GM13976 (cell line): ENCODE measurements at regions not wholly inside any gene's neighbourhood (a gene's known extent, or its start where the extent isn't known, plus 50 kb on each side); places are given as distances from the start of the nearest gene placed in this dataset.

Experiments
- DNase-seq: peaks from one replicate; pipeline ENCODE4 v3.0.0; 2012; ENCODE audit warnings: low spot score
- in situ Hi-C: fragments of 300-500 bp; cut with MboI; formaldehyde crosslinking; loops from one replicate; pipeline ENCODE4 v1.12.0; 2022; ENCODE audit warnings: low sequenced_read_pairs, mixed read lengths, inconsistent platforms; ENCODE audit not compliant: unreplicated experiment
- TF ChIP-seq, protein P1 (sequence below): IDR thresholded peaks from 2 replicates; pipeline ENCODE4 v1.5.1; 2012; ENCODE audit warnings: borderline replicate concordance, mild to moderate bottlenecking; ENCODE audit not compliant: insufficient read depth; ENCODE audit errors: extremely low read depth, missing control alignments, control extremely low read depth

DNA sequence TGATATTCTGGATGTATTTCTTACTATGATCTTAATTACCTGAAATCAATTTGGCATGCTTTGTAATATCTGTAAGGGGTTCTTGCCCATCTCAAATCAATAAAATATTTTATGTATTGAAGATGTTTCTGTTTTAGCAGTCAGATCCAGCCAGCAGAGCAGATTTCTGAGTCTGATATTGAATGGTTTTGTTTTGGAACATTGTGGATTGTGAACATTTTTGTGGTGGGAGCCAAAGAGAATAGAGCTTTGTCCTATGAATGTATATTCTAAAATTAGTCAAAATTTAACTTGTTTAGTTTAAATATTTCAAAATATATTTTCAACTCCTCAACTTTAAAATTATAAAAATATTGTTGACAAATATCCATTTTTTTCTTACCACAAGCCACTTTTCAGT lies 197.0 kb downstream of the UBE2E3 start:
- no peak for DNase-seq
- in situ Hi-C loops: no loop called here
- TF ChIP-seq, protein P1, sequence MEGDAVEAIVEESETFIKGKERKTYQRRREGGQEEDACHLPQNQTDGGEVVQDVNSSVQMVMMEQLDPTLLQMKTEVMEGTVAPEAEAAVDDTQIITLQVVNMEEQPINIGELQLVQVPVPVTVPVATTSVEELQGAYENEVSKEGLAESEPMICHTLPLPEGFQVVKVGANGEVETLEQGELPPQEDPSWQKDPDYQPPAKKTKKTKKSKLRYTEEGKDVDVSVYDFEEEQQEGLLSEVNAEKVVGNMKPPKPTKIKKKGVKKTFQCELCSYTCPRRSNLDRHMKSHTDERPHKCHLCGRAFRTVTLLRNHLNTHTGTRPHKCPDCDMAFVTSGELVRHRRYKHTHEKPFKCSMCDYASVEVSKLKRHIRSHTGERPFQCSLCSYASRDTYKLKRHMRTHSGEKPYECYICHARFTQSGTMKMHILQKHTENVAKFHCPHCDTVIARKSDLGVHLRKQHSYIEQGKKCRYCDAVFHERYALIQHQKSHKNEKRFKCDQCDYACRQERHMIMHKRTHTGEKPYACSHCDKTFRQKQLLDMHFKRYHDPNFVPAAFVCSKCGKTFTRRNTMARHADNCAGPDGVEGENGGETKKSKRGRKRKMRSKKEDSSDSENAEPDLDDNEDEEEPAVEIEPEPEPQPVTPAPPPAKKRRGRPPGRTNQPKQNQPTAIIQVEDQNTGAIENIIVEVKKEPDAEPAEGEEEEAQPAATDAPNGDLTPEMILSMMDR: no peak

DNA sequence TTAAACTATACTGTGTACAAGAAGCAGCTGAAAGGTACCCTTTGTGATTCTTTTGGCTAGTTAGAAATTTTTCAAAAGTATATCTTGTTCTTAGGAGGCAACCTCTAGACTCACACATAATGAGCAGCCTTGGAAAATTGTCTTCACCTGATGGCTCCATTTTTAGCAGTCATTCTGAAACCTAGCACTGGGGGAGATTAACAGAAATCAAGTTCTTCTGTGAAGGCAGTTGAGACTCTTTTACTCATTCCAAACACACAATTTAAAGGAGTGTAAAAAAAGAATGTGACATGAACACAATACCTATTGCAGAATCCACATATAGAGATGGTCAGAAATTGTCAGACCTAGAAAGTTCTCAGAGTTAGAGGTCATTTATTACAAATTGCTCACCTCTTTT lies 197.7 kb downstream of the UBE2E3 start:
- peak; percentile 27 for DNase-seq
- TF ChIP-seq, protein P1: no peak
- in situ Hi-C loops: no loop called here

DNA sequence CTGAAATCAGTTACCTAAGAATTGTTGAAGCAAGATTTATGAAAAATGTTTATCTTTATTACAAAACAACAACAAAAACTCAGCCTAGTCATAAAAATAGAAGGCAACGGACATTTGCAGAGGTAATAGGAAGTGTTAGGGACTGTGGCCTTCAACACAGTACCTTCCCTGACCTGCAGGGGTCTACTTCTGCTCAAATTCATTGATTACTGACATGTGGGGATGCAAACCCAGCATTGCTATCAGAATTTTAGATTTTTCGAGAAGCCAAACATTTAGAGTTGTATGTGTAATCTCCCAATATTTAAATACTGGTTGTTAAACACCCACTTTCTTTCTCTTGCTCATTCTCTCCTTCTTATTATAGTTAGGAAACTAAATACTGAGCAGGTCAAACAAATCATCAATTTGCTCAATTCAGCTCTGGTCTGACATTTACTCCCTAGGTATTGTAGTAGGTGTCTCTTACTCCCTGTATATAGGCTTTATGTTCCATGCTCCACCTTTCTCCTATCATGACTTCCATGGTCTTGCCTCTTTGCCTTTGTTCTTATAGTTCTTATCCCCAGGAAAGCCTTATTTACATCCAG lies 198.5 kb downstream of the UBE2E3 start:
- TF ChIP-seq, protein P1: peak; percentile 12
- in situ Hi-C loops: no loop called here
- DNase-seq: no peak

DNA sequence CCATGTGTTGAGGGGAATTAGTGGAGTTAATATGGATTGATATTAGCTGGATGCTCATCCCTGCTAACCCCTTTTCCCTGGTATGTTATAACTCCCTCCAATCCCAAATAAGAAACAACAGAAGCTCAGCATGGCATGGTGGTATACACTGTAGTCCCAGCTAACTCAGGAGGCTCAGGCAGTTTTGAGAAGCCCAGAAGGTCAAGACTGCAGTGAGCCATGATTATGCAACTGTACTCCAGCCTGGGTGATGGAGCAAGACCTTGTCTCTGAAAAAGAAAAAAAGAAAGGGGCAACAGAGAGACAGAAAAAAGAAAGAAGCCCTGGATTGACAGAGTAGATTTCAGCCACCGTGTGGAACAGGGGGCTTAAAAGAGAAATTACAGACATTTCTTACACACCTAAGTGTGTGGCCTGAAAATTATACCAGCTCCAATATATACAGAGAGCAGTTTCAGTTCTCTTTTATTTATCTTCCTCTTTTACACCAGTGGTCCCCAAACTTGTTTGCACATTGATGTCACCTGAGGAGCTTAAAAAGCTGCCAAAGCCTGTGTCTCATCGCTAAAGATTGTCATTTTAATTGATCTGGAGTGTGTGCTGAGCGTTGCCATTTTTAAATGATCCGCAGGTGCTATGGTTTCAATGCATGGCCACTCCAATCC lies 203.6 kb downstream of the UBE2E3 start:
- peak; percentile 28 for DNase-seq
- TF ChIP-seq, protein P1: no peak
- in situ Hi-C loops: no loop called here

DNA sequence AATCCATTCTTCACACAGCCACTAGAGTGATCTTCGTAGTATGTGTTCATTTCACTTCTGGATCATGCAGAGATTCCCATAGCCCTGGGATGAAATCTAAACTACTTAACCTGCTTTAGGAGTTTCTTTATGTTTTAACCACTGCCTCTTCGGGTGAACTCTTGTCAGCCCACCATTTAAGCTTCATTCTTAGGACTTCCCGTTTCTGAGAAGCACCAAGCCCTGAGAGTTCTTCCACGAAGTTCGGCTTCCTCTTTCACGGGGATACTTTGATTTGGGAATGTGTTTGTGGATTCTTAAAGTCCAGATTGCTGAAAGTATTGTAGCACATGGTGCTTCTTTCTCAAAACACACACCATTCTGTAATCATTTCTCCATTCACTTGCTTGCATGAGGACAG lies 205.0 kb downstream of the UBE2E3 start:
- in situ Hi-C loops: no loop called here
- no peak for DNase-seq
- TF ChIP-seq, protein P1: no peak

DNA sequence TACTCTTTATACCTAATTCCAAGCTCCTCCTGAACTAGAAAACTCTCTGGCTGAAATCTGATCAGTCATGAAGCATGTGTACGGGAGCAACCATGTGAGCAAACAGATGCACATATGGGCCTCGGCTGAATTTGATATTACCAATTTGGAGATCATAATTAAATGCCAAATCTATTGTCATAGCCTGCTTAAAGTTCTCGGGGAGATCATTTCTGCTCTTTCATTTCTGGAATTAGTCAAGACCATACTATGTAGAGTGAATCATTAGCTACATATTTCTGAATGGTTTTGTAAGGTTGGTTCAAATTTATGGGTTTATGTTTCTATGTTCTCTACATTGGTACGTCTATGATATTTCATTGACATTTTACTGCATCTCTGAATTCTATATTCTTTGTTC lies 205.5 kb downstream of the UBE2E3 start:
- in situ Hi-C loops: no loop called here
- TF ChIP-seq, protein P1: no peak
- DNase-seq: no peak
